ENCODE measurements at regions not wholly inside any gene's neighbourhood (a gene's known extent, or its start where the extent isn't known, plus 50 kb on each side); places are given as distances from the start of the nearest gene placed in this dataset.

GRCh38 chr6:113357041-113357440, 500.1 kb upstream of the MARCKS start:
- H3K27ac ChIP-seq: no peak overlapping the region
- H3K4me3 ChIP-seq: no peak overlapping the region
- no peak for DNase-seq
- intact Hi-C loops (cut with DNase I): no loop called here
- H3K36me3 ChIP-seq: no peaks in the 10 kb centered on the region
- no peak for ATAC-seq
- no peak for TF ChIP-seq CTCF (IDR thresholded peaks at IDR 0.05)
- H3K27me3 ChIP-seq (ENCODE audit: low read depth): no peaks in the 10 kb centered on the region
- H3K4me1 ChIP-seq: no peaks in the 10 kb centered on the region
- no peaks in the 10 kb centered on the region for H3K9me3 ChIP-seq

- no peaks in the 10 kb centered on the region for H3K27me3 ChIP-seq (ENCODE audit: low read depth)
- H3K4me3 ChIP-seq: no peak overlapping the region
- H3K27ac ChIP-seq: no peak overlapping the region
- no peaks in the 10 kb centered on the region for H3K4me1 ChIP-seq
- TF ChIP-seq CTCF (IDR thresholded peaks at IDR 0.05): no peak
- DNase-seq (no peak), ATAC-seq (no peak)
- no peaks in the 10 kb centered on the region for H3K36me3 ChIP-seq
- intact Hi-C loops (cut with DNase I): no loop called here
- H3K9me3 ChIP-seq: no peaks in the 10 kb centered on the region
These were observed 499.0 kb upstream of the MARCKS start for GRCh38 chr6:113358063-113358583.

- Histone ChIP-seq H3K4me1 (no peaks in the 10 kb centered on the region), H3K27ac (no peak overlapping the region), H3K27me3 (ENCODE audit: low read depth) (no peaks in the 10 kb centered on the region), H3K9me3 (no peaks in the 10 kb centered on the region), H3K36me3 (no peaks in the 10 kb centered on the region), H3K4me3 (no peak overlapping the region)
- no peak for TF ChIP-seq CTCF (IDR thresholded peaks at IDR 0.05)
- DNase-seq: no peak
- no peak for ATAC-seq
- intact Hi-C loops (cut with DNase I): no loop called here
These were observed 497.7 kb upstream of the MARCKS start for GRCh38 chr6:113359155-113360140.

GRCh38 chr6:113361014-113361645, 496.0 kb upstream of the MARCKS start:
- no peak overlapping the region for H3K27ac ChIP-seq
- H3K36me3 ChIP-seq: no peaks in the 10 kb centered on the region
- intact Hi-C loops (cut with DNase I): no loop called here

More at GRCh38 chr6:113361014-113361645, 496.0 kb upstream of the MARCKS start:
- no peak for TF ChIP-seq CTCF (IDR thresholded peaks at IDR 0.05)
- no peak overlapping the region for H3K4me3 ChIP-seq
- no peaks in the 10 kb centered on the region for H3K4me1 ChIP-seq
- ATAC-seq: no peak
- DNase-seq: no peak
- H3K27me3 ChIP-seq (ENCODE audit: low read depth): no peaks in the 10 kb centered on the region
- no peaks in the 10 kb centered on the region for H3K9me3 ChIP-seq
